Neural cell (in vitro differentiated cells): ENCODE measurements at regions not wholly inside any gene's neighbourhood (a gene's known extent, or its start where the extent isn't known, plus 50 kb on each side); places are given as distances from the start of the nearest gene placed in this dataset.

Experiments
- H2AFZ ChIP-seq: fragments of 200-600, 300-800 bp; sonication (generic), shearing (Covaris generic); 2 replicates; pipeline ENCODE4 v1.6.0; 2014; ENCODE audit warnings: low read depth, mild to moderate bottlenecking, antibody characterized with exemption, low read length, moderate library complexity
- H3F3A ChIP-seq: fragments of 200-600 bp; shearing (Covaris generic); 2 replicates; pipeline ENCODE4 v1.6.1; 2016; ENCODE audit warnings: mild to moderate bottlenecking, moderate library complexity, mixed read lengths, antibody characterized with exemption, low read length; ENCODE audit not compliant: insufficient read depth, poor library complexity, severe bottlenecking
- H3K27ac ChIP-seq: fragments of 200-600, 300-800 bp; sonication (generic), shearing (Covaris generic); 2 replicates; pipeline ENCODE4 v1.5.1; 2014; ENCODE audit warnings: mild to moderate bottlenecking, low read length, moderate library complexity
- H3K27me3 ChIP-seq: fragments of 300-800, 200-600 bp; sonication (generic), shearing (Covaris generic); 2 replicates; pipeline ENCODE4 v1.6.0; 2014; ENCODE audit warnings: mild to moderate bottlenecking, low read depth, low read length, moderate library complexity; ENCODE audit not compliant: insufficient read depth
- H3K36me3 ChIP-seq: fragments of 300-800, 200-600 bp; sonication (generic), shearing (Covaris generic); 2 replicates; pipeline ENCODE4 v1.5.1; 2014; ENCODE audit warnings: mild to moderate bottlenecking, antibody characterized with exemption, low read length, moderate library complexity; ENCODE audit not compliant: insufficient read depth
- H3K4me2 ChIP-seq: fragments of 300-800, 200-600 bp; sonication (generic), shearing (Covaris generic); 2 replicates; pipeline ENCODE4 v1.6.0; 2014; ENCODE audit warnings: mild to moderate bottlenecking, low read length
- H3K4me3 ChIP-seq: fragments of 300-800, 200-600 bp; sonication (generic), shearing (Covaris generic); 2 replicates; pipeline ENCODE4 v1.5.1; 2014; ENCODE audit warnings: mild to moderate bottlenecking, low read length, moderate library complexity
- H3K79me2 ChIP-seq: fragments of 200-600 bp; shearing (Covaris generic); replicated peaks from 2 replicates; pipeline ENCODE4 v1.6.0; 2014; ENCODE audit warnings: mild to moderate bottlenecking, low read length, moderate library complexity; ENCODE audit not compliant: insufficient read depth
- H3K9ac ChIP-seq: fragments of 300-800, 200-600 bp; sonication (generic), shearing (Covaris generic); 2 replicates; pipeline ENCODE4 v1.6.1; 2016; ENCODE audit warnings: mild to moderate bottlenecking, low read length, mixed read lengths
- H3K9me2 ChIP-seq: fragments of 200-600 bp; shearing (Covaris generic); 2 replicates; pipeline ENCODE4 v1.6.1; 2016; ENCODE audit warnings: mild to moderate bottlenecking, low read length, mixed read lengths; ENCODE audit not compliant: insufficient read depth
- H3K9me3 ChIP-seq: fragments of 200-600, 300-800 bp; sonication (generic), shearing (Covaris generic); 2 replicates; pipeline ENCODE4 v1.6.1; 2016; ENCODE audit warnings: mild to moderate bottlenecking, mixed run types, low read length, moderate library complexity, mixed read lengths
- H4K20me1 ChIP-seq: fragments of 200-600 bp; shearing (Covaris generic); 2 replicates; pipeline ENCODE4 v1.6.1; 2016; ENCODE audit warnings: mild to moderate bottlenecking, mixed run types; ENCODE audit not compliant: insufficient read depth
- EP300 ChIP-seq: fragments of 450-650 bp; conservative IDR thresholded peaks from 2 replicates; pipeline ENCODE4 v1.6.1; 2014; ENCODE audit warnings: antibody characterized with exemption, mild to moderate bottlenecking, moderate library complexity; ENCODE audit not compliant: poor library complexity, severe bottlenecking
- EZH2 ChIP-seq: fragments of 200-600, 300-800 bp; shearing (Covaris generic), sonication (generic); IDR thresholded peaks from 2 replicates; pipeline ENCODE4 v1.6.1; 2014; ENCODE audit warnings: antibody characterized with exemption, low read length, borderline replicate concordance, mild to moderate bottlenecking; ENCODE audit not compliant: insufficient read depth, poor library complexity, severe bottlenecking
- MXI1 ChIP-seq: fragments of 450-650 bp; conservative IDR thresholded peaks from 2 replicates; pipeline ENCODE4 v1.6.1; 2014; ENCODE audit warnings: antibody characterized with exemption, mild to moderate bottlenecking; ENCODE audit not compliant: poor library complexity, severe bottlenecking
- POLR2AphosphoS5 ChIP-seq: IDR thresholded peaks from 2 replicates; pipeline ENCODE4 v1.6.1; 2012
- RAD21 ChIP-seq: fragments of 450-650 bp; conservative IDR thresholded peaks from 2 replicates; pipeline ENCODE4 v1.6.1; 2014; ENCODE audit warnings: antibody characterized with exemption, mild to moderate bottlenecking, moderate library complexity
- SMC3 ChIP-seq: fragments of 450-650 bp; conservative IDR thresholded peaks from 2 replicates; pipeline ENCODE4 v1.6.1; 2014; ENCODE audit warnings: antibody characterized with exemption, mild to moderate bottlenecking, moderate library complexity; ENCODE audit not compliant: poor library complexity
- TAF1 ChIP-seq: IDR thresholded peaks from 2 replicates; pipeline ENCODE4 v1.6.1; 2012; ENCODE audit warnings: low read depth
- TF ChIP-seq, protein P1 (sequence below): IDR thresholded peaks from 2 replicates; pipeline ENCODE4 v1.6.1; 2012; ENCODE audit warnings: borderline replicate concordance
- TF ChIP-seq, protein P2 (sequence below): fragments of 450-650 bp; IDR thresholded peaks from 2 replicates; pipeline ENCODE4 v1.5.1; 2014; ENCODE audit warnings: antibody characterized with exemption, mild to moderate bottlenecking, moderate library complexity; ENCODE audit not compliant: poor library complexity, severe bottlenecking

DNA sequence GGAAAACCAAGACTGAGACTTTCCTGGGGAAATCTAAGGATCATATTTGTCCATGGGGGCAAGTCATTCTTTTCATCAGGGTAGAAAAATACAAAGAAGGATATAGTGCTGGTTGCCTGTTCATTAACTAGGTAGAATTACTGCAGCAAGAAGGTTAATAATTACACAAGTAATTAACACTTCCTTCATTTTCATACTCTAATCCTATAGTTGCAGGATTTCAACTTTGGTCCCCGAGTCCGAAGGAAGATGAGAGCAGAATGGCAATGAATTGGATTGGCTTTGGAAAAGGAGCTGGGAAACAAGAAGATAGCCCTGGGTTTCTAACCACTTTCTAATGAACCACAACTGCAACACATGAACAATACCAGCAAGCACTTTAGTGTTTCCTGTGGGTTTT, 199.2 kb upstream of the ESRRG start:
- Histone ChIP-seq H3K27me3 (no peaks in the 10 kb centered on the region), H3K9me3 (no peaks in the 10 kb centered on the region), H4K20me1 (no peaks in the 10 kb centered on the region), H3K9ac (no peak overlapping the region), H3K27ac (no peak overlapping the region), H3K36me3 (no peaks in the 10 kb centered on the region), H3K4me2 (no peak overlapping the region), H3K9me2 (no peaks in the 10 kb centered on the region), H3F3A (no peaks in the 10 kb centered on the region), H3K4me3 (no peak overlapping the region), H3K79me2 (no peaks in the 10 kb centered on the region), H2AFZ (no peak overlapping the region)
- no peak for TF ChIP-seq EZH2
- TF ChIP-seq SMC3 = no peak
- no peak for TF ChIP-seq TAF1

DNA sequence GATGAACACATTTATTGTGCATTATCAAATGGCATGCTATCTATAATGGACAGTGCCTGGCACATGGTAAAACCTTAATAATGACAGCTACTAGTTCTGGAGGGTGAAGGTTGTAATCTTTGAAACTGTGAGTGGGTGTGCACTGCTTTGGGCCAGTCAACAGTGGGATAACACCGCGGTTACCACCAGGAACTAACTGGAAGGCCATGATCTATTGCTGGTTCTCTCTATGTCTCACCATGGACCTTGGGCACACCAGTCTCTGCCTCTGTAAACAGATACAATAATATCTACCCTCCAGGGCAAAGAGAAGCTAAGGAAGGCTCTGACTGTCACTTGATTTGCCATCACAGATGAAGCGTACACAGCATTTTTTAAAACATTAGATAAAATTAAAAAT, 198.6 kb upstream of the ESRRG start:
- H3K36me3 ChIP-seq = no peaks in the 10 kb centered on the region
- no peak overlapping the region for H2AFZ ChIP-seq
- H3K79me2 ChIP-seq = no peaks in the 10 kb centered on the region
- H3F3A ChIP-seq = no peaks in the 10 kb centered on the region
- H3K4me3 ChIP-seq = no peak overlapping the region
- H3K9me2 ChIP-seq = no peaks in the 10 kb centered on the region
- H3K27ac ChIP-seq = no peak overlapping the region
- no peaks in the 10 kb centered on the region for H4K20me1 ChIP-seq
- no peak for TF ChIP-seq POLR2AphosphoS5
- no peaks in the 10 kb centered on the region for H3K27me3 ChIP-seq
- no peak overlapping the region for H3K4me2 ChIP-seq
- no peak overlapping the region for H3K9ac ChIP-seq
- H3K9me3 ChIP-seq = no peaks in the 10 kb centered on the region

DNA sequence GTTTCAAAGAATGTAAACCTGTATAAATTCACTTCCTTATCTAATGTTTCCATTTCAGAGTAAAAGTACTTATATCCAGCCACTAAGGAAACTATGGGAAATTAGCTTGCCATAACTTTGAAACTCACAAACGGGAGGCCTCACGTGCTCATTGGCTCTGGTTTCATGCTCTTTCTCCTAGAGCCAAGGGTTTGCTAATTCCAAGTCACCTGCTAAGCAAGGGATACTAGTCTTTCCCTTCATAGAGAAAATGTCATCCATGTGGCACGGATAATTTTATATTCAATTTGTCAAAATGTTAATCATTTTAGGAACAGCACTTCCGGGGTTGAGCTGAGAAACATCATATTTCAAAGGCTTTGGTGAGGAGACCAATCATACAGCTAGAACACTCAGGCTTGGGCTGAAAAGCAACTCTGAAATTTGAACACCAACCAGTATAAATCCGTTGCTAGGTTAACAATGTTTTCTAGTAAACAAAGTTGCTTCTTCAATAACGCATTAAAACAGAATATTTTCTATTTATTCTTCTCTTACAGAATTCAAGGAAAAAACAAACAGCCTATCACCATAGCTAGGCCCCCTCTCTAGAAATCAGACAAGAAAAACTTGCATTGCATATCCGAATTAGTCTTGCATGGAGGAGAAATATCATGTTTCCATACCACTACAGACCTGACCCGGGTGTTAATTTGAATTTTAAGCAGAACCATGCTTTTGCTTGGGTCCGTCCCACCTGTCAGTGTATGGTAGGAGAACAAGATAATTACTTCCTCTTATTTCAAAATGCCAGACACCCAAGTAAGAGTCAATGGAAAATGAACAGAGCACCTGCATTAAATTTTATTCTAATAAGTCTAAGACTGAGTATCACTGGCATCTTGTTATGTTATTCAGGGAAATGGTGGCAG, 196.1 kb upstream of the ESRRG start:
- Histone ChIP-seq H3K9ac (no peak overlapping the region), H3K27ac (no peak overlapping the region), H3F3A (no peaks in the 10 kb centered on the region), H3K4me3 (no peak overlapping the region), H3K4me2 (no peak overlapping the region), H3K9me2 (no peaks in the 10 kb centered on the region), H3K79me2 (no peaks in the 10 kb centered on the region), H4K20me1 (no peaks in the 10 kb centered on the region), H2AFZ (no peak overlapping the region), H3K36me3 (no peaks in the 10 kb centered on the region), H3K27me3 (no peaks in the 10 kb centered on the region), H3K9me3 (no peaks in the 10 kb centered on the region)
- no peak for TF ChIP-seq MXI1
- TF ChIP-seq EP300 = no peak
- TF ChIP-seq, protein P1, sequence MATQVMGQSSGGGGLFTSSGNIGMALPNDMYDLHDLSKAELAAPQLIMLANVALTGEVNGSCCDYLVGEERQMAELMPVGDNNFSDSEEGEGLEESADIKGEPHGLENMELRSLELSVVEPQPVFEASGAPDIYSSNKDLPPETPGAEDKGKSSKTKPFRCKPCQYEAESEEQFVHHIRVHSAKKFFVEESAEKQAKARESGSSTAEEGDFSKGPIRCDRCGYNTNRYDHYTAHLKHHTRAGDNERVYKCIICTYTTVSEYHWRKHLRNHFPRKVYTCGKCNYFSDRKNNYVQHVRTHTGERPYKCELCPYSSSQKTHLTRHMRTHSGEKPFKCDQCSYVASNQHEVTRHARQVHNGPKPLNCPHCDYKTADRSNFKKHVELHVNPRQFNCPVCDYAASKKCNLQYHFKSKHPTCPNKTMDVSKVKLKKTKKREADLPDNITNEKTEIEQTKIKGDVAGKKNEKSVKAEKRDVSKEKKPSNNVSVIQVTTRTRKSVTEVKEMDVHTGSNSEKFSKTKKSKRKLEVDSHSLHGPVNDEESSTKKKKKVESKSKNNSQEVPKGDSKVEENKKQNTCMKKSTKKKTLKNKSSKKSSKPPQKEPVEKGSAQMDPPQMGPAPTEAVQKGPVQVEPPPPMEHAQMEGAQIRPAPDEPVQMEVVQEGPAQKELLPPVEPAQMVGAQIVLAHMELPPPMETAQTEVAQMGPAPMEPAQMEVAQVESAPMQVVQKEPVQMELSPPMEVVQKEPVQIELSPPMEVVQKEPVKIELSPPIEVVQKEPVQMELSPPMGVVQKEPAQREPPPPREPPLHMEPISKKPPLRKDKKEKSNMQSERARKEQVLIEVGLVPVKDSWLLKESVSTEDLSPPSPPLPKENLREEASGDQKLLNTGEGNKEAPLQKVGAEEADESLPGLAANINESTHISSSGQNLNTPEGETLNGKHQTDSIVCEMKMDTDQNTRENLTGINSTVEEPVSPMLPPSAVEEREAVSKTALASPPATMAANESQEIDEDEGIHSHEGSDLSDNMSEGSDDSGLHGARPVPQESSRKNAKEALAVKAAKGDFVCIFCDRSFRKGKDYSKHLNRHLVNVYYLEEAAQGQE = no peak
- no peak for TF ChIP-seq SMC3
- no peak for TF ChIP-seq EZH2
- no peak for TF ChIP-seq POLR2AphosphoS5
- TF ChIP-seq, protein P2, sequence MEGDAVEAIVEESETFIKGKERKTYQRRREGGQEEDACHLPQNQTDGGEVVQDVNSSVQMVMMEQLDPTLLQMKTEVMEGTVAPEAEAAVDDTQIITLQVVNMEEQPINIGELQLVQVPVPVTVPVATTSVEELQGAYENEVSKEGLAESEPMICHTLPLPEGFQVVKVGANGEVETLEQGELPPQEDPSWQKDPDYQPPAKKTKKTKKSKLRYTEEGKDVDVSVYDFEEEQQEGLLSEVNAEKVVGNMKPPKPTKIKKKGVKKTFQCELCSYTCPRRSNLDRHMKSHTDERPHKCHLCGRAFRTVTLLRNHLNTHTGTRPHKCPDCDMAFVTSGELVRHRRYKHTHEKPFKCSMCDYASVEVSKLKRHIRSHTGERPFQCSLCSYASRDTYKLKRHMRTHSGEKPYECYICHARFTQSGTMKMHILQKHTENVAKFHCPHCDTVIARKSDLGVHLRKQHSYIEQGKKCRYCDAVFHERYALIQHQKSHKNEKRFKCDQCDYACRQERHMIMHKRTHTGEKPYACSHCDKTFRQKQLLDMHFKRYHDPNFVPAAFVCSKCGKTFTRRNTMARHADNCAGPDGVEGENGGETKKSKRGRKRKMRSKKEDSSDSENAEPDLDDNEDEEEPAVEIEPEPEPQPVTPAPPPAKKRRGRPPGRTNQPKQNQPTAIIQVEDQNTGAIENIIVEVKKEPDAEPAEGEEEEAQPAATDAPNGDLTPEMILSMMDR = no peak
- no peak for TF ChIP-seq RAD21
- no peak for TF ChIP-seq TAF1
